Duodenal mucosa (tissue), 2 donors: ENCODE measurements at regions not wholly inside any gene's neighbourhood (a gene's known extent, or its start where the extent isn't known, plus 50 kb on each side); places are given as distances from the start of the nearest gene placed in this dataset.

Experiments used
- H3K27ac ChIP-seq: one replicate; pipeline ENCODE4 v1.7.0; 2013; ENCODE audit warnings: low read depth, low read length
- H3K27me3 ChIP-seq, 2 donors: one replicate each; pipeline ENCODE4 v1.7.0; 2013; ENCODE audit warnings: low read length in 2 of 2, control low read depth in 1 of 2; ENCODE audit not compliant: insufficient read depth in 2 of 2, control insufficient read depth in 1 of 2
- H3K36me3 ChIP-seq, 2 donors: one replicate each; pipeline ENCODE4 v1.7.0; 2013; ENCODE audit warnings: low read length in 2 of 2, control low read depth in 1 of 2; ENCODE audit not compliant: insufficient read depth in 2 of 2, control insufficient read depth in 1 of 2
- H3K4me1 ChIP-seq, 2 donors: one replicate each; pipeline ENCODE4 v1.7.0; 2013; ENCODE audit warnings: low read length in 2 of 2, control low read depth in 1 of 2; ENCODE audit not compliant: insufficient read depth in 2 of 2, control insufficient read depth in 1 of 2
- H3K4me3 ChIP-seq, 2 donors: one replicate each; pipeline ENCODE4 v1.7.0; 2013; ENCODE audit warnings: low read length in 2 of 2, low read depth in 1 of 2
- H3K9ac ChIP-seq, 2 donors: one replicate each; pipeline ENCODE4 v1.7.0; 2013; ENCODE audit warnings: low read length in 2 of 2, low read depth in 1 of 2
- H3K9me3 ChIP-seq, 2 donors: one replicate each; pipeline ENCODE4 v1.7.0; 2013; ENCODE audit warnings: low read length in 2 of 2, control low read depth in 1 of 2; ENCODE audit not compliant: control insufficient read depth in 1 of 2

DNA sequence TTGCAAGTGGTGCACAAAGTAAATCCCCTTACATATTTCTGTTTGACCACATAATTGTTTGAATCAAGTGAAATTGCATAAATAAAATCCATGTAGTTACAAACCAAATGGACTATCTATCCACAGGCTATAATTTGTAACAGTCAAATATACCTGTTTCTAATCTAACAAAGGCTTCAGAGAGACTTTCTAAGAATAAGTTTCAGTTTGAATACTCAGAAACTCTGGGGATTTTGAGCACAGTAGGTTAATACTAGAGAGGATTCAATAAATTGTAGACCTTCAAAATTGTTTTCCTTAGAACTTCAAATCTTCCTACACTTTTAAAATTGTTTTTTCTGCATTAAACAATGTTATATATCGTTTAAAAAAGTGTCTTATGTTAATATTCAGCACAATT, 1250.1 kb downstream of the NLGN4X start:
- Histone ChIP-seq H3K4me1 (no peaks in the 10 kb centered on the region), H3K9me3 (no peaks in the 10 kb centered on the region), H3K27ac (no peak overlapping the region), H3K27me3 (no peaks in the 10 kb centered on the region), H3K4me3 (no peak overlapping the region), H3K36me3 (no peaks in the 10 kb centered on the region), H3K9ac (no peak overlapping the region)

- H3K9me3 ChIP-seq: peaks cover 0 to 3% of the 10 kb centered on the region in 2 donors
- no peak overlapping the region for H3K27ac ChIP-seq
- no peaks in the 10 kb centered on the region for H3K36me3 ChIP-seq
- H3K4me3 ChIP-seq: no peak overlapping the region
- no peaks in the 10 kb centered on the region for H3K27me3 ChIP-seq
- no peaks in the 10 kb centered on the region for H3K4me1 ChIP-seq
- H3K9ac ChIP-seq: no peak overlapping the region
Measured at GRCh38 chrX:4971646-4972045, 1257.0 kb downstream of the NLGN4X start.

GRCh38 chrX:4964112-4964511, 1250.7 kb upstream of the PRKX start:
- H3K36me3 ChIP-seq: no peaks in the 10 kb centered on the region
- H3K4me1 ChIP-seq: no peaks in the 10 kb centered on the region
- H3K9ac ChIP-seq: no peak overlapping the region
- no peak overlapping the region for H3K4me3 ChIP-seq
- H3K27me3 ChIP-seq: no peaks in the 10 kb centered on the region
- no peak overlapping the region for H3K27ac ChIP-seq
- H3K9me3 ChIP-seq: no peaks in the 10 kb centered on the region

- Histone ChIP-seq H3K27ac (no peak overlapping the region), H3K36me3 (no peaks in the 10 kb centered on the region), H3K9me3 (no peaks in the 10 kb centered on the region), H3K27me3 (no peaks in the 10 kb centered on the region), H3K4me1 (no peaks in the 10 kb centered on the region), H3K9ac (no peak overlapping the region), H3K4me3 (no peak overlapping the region)
Measured at GRCh38 chrX:4963432-4963831, 1250.0 kb upstream of the PRKX start.

DNA sequence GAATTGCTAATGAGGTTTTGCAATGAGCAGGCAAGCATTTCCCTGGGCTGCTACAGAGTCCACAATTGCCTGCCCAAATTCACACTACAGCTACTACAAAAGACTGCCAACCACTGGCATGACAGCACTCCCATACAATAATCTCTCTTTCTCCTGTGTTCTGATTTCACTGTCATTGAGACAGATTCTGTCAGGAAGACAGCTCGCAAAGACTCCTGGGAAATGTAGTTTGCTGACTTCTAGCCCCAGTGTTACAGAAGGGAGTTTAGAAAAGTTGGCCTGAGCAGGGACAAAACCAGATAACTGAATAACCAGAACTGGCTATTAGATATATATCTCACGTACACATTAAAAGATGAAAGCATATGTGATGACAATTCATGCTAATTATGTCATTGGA, 1231.3 kb upstream of the PRKX start:
- Histone ChIP-seq H3K9ac (no peak overlapping the region), H3K4me3 (no peak overlapping the region), H3K27me3 (no peaks in the 10 kb centered on the region), H3K27ac (no peak overlapping the region), H3K9me3 (no peaks in the 10 kb centered on the region), H3K4me1 (no peaks in the 10 kb centered on the region), H3K36me3 (no peaks in the 10 kb centered on the region)

- Histone ChIP-seq H3K4me3 (no peak overlapping the region), H3K9ac (no peak overlapping the region), H3K9me3 (no peaks in the 10 kb centered on the region), H3K27ac (no peak overlapping the region), H3K27me3 (no peaks in the 10 kb centered on the region), H3K36me3 (no peaks in the 10 kb centered on the region), H3K4me1 (no peaks in the 10 kb centered on the region)
Measured at GRCh38 chrX:4936315-4936714, 1222.9 kb upstream of the PRKX start.

- Histone ChIP-seq H3K36me3 (no peaks in the 10 kb centered on the region), H3K9me3 (no peaks in the 10 kb centered on the region), H3K4me3 (no peak overlapping the region), H3K4me1 (no peaks in the 10 kb centered on the region), H3K9ac (no peak overlapping the region), H3K27ac (no peak overlapping the region), H3K27me3 (no peaks in the 10 kb centered on the region)
Measured at GRCh38 chrX:4935846-4936245, 1222.4 kb upstream of the PRKX start.

DNA sequence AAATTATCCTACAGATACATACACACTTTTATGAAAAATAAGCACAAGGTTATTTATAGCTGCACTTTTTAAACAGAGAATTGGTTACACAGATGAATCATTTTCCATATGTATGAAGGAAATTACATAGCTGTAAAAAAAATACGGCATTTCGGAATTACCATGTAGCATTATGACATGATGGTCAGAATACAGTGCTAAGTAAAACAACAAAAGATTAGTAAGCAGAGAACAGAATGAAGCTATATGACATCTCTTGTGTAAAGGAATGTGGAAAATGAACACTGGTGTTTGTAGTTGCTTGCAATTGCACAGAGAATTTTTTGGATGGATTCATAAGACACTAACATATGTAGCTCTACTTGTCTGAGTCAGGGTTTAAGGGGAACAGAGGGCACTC, 1222.0 kb upstream of the PRKX start:
- no peak overlapping the region for H3K27ac ChIP-seq

GRCh38 chrX:4932790-4933189, 1219.3 kb upstream of the PRKX start:
- Histone ChIP-seq H3K4me1 (no peaks in the 10 kb centered on the region), H3K9me3 (no peaks in the 10 kb centered on the region), H3K27me3 (no peaks in the 10 kb centered on the region), H3K4me3 (no peak overlapping the region), H3K36me3 (no peaks in the 10 kb centered on the region), H3K27ac (no peak overlapping the region), H3K9ac (no peak overlapping the region)

More for the DNA sequence above, 1222.0 kb upstream of the PRKX start:
- Histone ChIP-seq H3K9ac (no peak overlapping the region), H3K4me3 (no peak overlapping the region), H3K9me3 (no peaks in the 10 kb centered on the region), H3K27me3 (no peaks in the 10 kb centered on the region), H3K4me1 (no peaks in the 10 kb centered on the region), H3K36me3 (no peaks in the 10 kb centered on the region)

- H3K9me3 ChIP-seq: no peaks in the 10 kb centered on the region
- no peaks in the 10 kb centered on the region for H3K4me1 ChIP-seq
- H3K27me3 ChIP-seq: no peaks in the 10 kb centered on the region
- no peak overlapping the region for H3K4me3 ChIP-seq
- no peak overlapping the region for H3K9ac ChIP-seq
- H3K27ac ChIP-seq: no peak overlapping the region
- H3K36me3 ChIP-seq: no peaks in the 10 kb centered on the region
Measured at GRCh38 chrX:4930426-4930825, 1217.0 kb upstream of the PRKX start.

- Histone ChIP-seq H3K4me3 (no peak overlapping the region), H3K9me3 (no peaks in the 10 kb centered on the region), H3K36me3 (no peaks in the 10 kb centered on the region), H3K27ac (no peak overlapping the region), H3K4me1 (no peaks in the 10 kb centered on the region), H3K9ac (no peak overlapping the region), H3K27me3 (no peaks in the 10 kb centered on the region)
Measured at GRCh38 chrX:4925911-4926310, 1212.5 kb upstream of the PRKX start.
